AG04450 (cell line): ENCODE measurements at regions not wholly inside any gene's neighbourhood (a gene's known extent, or its start where the extent isn't known, plus 50 kb on each side); places are given as distances from the start of the nearest gene placed in this dataset.
"Not testable (repeated sequence)": the region's sequence is repeated elsewhere in the genome, so short reads cannot be mapped to it uniquely, and the experiment has no call there.

ENCODE experiments used
- CTCF ChIA-PET: fragments of 300-600, 350-600 bp; formaldehyde crosslinking; extraction: SDS; loops from one replicate; lab custom pipeline; 2022; ENCODE audit warnings: antibody characterized with exemption, inconsistent platforms; lab: Charles Lee
- POLR2A ChIA-PET: fragments of 350-600 bp; formaldehyde crosslinking; extraction: SDS; loops from one replicate; lab custom pipeline; 2021; ENCODE audit warnings: antibody characterized with exemption, inconsistent platforms; lab: Yijun Ruan, JAX
- DNase-seq: peaks from one replicate; pipeline ENCODE4 v3.0.0-alpha.2; 2011; ENCODE audit warnings: low read depth, low spot score
- H3K27ac ChIP-seq: one replicate; pipeline ENCODE4 v1.5.1; 2012; ENCODE audit warnings: low read depth, low read length, control low read depth
- H3K27me3 ChIP-seq: one replicate; pipeline ENCODE4 v1.6.0; 2012; ENCODE audit warnings: low read length; ENCODE audit not compliant: control insufficient read depth, insufficient read depth
- H3K4me3 ChIP-seq: 2 replicates; pipeline ENCODE4 v1.5.1; 2011; ENCODE audit warnings: mild to moderate bottlenecking, low read depth, low read length, control low read depth
- H3K9me3 ChIP-seq: 2 replicates; pipeline ENCODE4 v1.5.1; 2012; ENCODE audit warnings: low read length; ENCODE audit not compliant: control insufficient read depth, insufficient read depth
- TF ChIP-seq, protein P1 (sequence below): IDR thresholded peaks from 2 replicates; pipeline ENCODE4 v1.5.1; 2011; ENCODE audit warnings: low read depth, low read length, control low read depth, inconsistent platforms

- no peak for DNase-seq
- no peaks in the 10 kb centered on the region for H3K27me3 ChIP-seq
- CTCF ChIA-PET = no interaction called here
- H3K27ac ChIP-seq = no peak overlapping the region
- peaks cover 8% of the 10 kb centered on the region; the same call in 1 of the 2 replicates for H3K9me3 ChIP-seq
- no peak overlapping the region for H3K4me3 ChIP-seq
- POLR2A ChIA-PET = no interaction called here
- TF ChIP-seq, protein P1, sequence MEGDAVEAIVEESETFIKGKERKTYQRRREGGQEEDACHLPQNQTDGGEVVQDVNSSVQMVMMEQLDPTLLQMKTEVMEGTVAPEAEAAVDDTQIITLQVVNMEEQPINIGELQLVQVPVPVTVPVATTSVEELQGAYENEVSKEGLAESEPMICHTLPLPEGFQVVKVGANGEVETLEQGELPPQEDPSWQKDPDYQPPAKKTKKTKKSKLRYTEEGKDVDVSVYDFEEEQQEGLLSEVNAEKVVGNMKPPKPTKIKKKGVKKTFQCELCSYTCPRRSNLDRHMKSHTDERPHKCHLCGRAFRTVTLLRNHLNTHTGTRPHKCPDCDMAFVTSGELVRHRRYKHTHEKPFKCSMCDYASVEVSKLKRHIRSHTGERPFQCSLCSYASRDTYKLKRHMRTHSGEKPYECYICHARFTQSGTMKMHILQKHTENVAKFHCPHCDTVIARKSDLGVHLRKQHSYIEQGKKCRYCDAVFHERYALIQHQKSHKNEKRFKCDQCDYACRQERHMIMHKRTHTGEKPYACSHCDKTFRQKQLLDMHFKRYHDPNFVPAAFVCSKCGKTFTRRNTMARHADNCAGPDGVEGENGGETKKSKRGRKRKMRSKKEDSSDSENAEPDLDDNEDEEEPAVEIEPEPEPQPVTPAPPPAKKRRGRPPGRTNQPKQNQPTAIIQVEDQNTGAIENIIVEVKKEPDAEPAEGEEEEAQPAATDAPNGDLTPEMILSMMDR = no peak
Measured at GRCh38 chr17:16878606-16879005, 93.3 kb downstream of the TNFRSF13B start.

DNA sequence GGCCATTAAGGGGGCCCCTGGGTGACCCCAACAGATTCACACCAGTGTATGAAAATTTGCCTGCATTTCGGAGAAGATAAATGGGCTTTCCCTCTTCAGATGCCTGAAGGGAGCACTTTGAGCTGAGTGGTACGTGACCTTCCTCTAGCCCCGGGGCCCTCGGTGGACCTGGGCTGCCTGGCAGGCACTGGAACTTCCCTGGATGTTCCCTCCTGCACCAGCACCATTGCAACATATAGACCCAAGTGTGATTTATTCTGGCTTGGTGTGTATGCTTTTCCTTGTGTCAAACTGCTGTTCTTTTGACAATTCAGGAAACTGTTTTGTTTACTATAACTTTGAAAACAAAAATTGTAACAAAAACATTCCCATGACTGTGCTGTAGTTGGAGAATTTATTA, 93.8 kb downstream of the TNFRSF13B start:
- Histone ChIP-seq H3K9me3 (peaks cover 8% of the 10 kb centered on the region; the same call in 1 of the 2 replicates), H3K27ac (no peak overlapping the region), H3K27me3 (peaks cover 2% of the 10 kb centered on the region), H3K4me3 (no peak overlapping the region)
- no peak for DNase-seq
- CTCF ChIA-PET = no interaction called here
- POLR2A ChIA-PET = no interaction called here
- TF ChIP-seq, protein P1 = no peak

GRCh38 chr17:16877099-16877498, 94.8 kb downstream of the TNFRSF13B start:
- Histone ChIP-seq H3K27me3 (peaks cover 3% of the 10 kb centered on the region), H3K27ac (no peak overlapping the region), H3K4me3 (no peak overlapping the region), H3K9me3 (peaks cover 8% of the 10 kb centered on the region; the same call in 1 of the 2 replicates)
- POLR2A ChIA-PET = no interaction called here
- CTCF ChIA-PET = no interaction called here
- TF ChIP-seq, protein P1 = no peak
- DNase-seq = no peak

- ChIA-PET POLR2A (no interaction called here), CTCF (no interaction called here)
- TF ChIP-seq, protein P1 = no peak
- Histone ChIP-seq H3K27ac (no peak overlapping the region), H3K4me3 (no peak overlapping the region), H3K27me3 (peaks cover 3% of the 10 kb centered on the region), H3K9me3 (peaks cover 8% of the 10 kb centered on the region; the same call in 1 of the 2 replicates)
- no peak for DNase-seq
Measured at GRCh38 chr17:16875662-16876061, 96.3 kb downstream of the TNFRSF13B start.

DNA sequence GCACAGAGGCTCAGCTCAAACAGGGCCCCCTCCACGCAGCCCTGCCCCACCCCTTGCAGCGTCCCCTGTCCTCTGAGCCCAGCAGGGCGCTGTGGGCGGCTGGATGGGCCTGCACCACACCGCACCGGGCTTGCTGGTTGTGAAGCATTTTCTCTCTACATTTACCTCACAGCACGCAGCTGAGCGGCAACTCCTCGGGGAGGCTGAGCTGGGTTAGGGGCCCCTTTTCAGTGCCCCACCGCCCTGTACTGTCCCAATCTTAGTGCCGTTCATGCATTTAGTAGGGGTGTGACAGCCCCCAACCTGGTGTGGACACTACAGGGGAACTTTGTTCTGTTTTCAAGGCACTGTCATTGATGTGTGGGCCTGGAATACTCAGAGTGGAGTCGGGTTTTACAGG, 97.7 kb downstream of the TNFRSF13B start:
- POLR2A ChIA-PET, DNase-seq, H3K9me3 ChIP-seq, H3K4me3 ChIP-seq, H3K27ac ChIP-seq, H3K27me3 ChIP-seq: not testable (repeated sequence)
- CTCF ChIA-PET = interaction anchor here (0.6 kb wide), 1 partner anchor 295 kb away, joined by 4 read pairs; no protein-coding TSS in a partner anchor
